ENCODE measurements at regions not wholly inside any gene's neighbourhood (a gene's known extent, or its start where the extent isn't known, plus 50 kb on each side); places are given as distances from the start of the nearest gene placed in this dataset.

DNA sequence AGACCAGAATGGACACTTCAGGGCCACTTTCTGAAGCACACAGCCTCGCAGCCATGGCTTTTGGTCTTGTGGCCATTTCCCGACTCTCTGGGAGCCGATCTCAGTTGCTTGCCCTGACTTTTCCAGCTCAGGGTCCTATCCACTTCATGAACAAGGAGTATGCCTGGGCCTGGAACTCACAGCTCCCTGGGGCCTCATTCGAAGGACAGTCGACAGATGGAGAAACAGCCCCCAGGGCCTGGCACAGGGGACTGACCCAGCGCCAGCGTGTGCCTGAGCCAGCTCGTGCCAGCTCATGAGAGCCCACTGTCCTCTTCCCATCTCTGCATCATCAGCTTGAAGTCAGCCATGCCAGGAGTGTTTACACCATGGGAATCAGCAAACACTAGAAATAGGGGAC, 134.6 kb upstream of the GPC1 start:
- Histone ChIP-seq H3K4me3 (no peak overlapping the region), H3K9me3 (no peaks in the 10 kb centered on the region), H3K4me1 (no peaks in the 10 kb centered on the region), H3K27me3 (no peaks in the 10 kb centered on the region), H3K27ac (no peak overlapping the region), H3K36me3 (no peaks in the 10 kb centered on the region)
- TF ChIP-seq POLR2A (IDR thresholded peaks at IDR 0.05): no peak
- TF ChIP-seq POLR2AphosphoS5 (IDR thresholded peaks at IDR 0.05): no peak
- TF ChIP-seq, protein P1, sequence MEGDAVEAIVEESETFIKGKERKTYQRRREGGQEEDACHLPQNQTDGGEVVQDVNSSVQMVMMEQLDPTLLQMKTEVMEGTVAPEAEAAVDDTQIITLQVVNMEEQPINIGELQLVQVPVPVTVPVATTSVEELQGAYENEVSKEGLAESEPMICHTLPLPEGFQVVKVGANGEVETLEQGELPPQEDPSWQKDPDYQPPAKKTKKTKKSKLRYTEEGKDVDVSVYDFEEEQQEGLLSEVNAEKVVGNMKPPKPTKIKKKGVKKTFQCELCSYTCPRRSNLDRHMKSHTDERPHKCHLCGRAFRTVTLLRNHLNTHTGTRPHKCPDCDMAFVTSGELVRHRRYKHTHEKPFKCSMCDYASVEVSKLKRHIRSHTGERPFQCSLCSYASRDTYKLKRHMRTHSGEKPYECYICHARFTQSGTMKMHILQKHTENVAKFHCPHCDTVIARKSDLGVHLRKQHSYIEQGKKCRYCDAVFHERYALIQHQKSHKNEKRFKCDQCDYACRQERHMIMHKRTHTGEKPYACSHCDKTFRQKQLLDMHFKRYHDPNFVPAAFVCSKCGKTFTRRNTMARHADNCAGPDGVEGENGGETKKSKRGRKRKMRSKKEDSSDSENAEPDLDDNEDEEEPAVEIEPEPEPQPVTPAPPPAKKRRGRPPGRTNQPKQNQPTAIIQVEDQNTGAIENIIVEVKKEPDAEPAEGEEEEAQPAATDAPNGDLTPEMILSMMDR (IDR thresholded peaks at IDR 0.05): no peak
- no peak for TF ChIP-seq EP300 (IDR thresholded peaks at IDR 0.05; ENCODE audit: low read depth)
- WGBS, 2 donors (ENCODE audit: low coverage in 1 of 2): 89 to 92% methylated on average over 2 to 8 of the region's 8 CpGs
- DNase-seq: no peak
- intact Hi-C loops (cut with DNase I; ENCODE audit: low total_unique reads): no loop called here
- in situ Hi-C loops (cut with MboI; ENCODE audit: low pct_ligation_motif_present in 1 of 4, low pct_unique_long_range_greater_than_20kb in 1 of 4, low sequenced_read_pairs in 3 of 4): no loop called here

DNA sequence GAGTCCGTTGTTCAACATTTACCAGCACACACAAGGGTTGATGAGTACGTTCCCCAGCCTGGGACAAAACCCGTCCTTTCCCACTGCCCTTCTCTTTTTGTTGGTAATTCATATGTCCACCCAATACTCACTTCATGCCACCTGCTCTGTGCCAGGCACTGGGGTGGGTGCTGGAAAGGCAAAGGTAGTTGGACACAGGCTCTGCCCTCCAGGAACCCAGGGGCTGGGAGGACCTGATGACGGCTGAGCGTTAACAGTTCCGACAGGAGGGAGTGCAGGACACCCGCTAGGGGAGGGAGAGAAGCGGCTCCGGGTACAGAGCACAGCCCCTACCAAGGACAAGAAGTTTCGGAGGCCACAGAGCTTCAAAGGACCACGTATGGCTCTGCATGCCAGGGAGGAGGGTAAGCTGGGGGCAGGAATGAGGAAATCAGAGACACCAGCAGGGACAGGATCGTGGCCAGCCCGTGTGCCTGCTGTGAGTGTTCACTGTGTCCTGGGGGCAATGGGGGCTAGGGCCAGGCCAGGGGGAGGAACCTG, 134.1 kb upstream of the GPC1 start:
- Histone ChIP-seq H3K9me3 (no peaks in the 10 kb centered on the region), H3K27me3 (no peaks in the 10 kb centered on the region), H3K27ac (no peak overlapping the region), H3K36me3 (no peaks in the 10 kb centered on the region), H3K4me3 (no peak overlapping the region), H3K4me1 (no peaks in the 10 kb centered on the region)
- intact Hi-C loops (cut with DNase I; ENCODE audit: low total_unique reads): no loop called here
- no peak for DNase-seq
- in situ Hi-C loops (cut with MboI; ENCODE audit: low pct_ligation_motif_present in 1 of 4, low pct_unique_long_range_greater_than_20kb in 1 of 4, low sequenced_read_pairs in 3 of 4): no loop called here
- TF ChIP-seq POLR2A (IDR thresholded peaks at IDR 0.05): no peak
- TF ChIP-seq POLR2AphosphoS5 (IDR thresholded peaks at IDR 0.05): no peak
- TF ChIP-seq, protein P1 (IDR thresholded peaks at IDR 0.05): no peak
- TF ChIP-seq EP300 (IDR thresholded peaks at IDR 0.05; ENCODE audit: low read depth): no peak
- 57 to 78% methylated on average over 3 to 13 of the region's 13 CpGs for WGBS, 2 donors (ENCODE audit: low coverage in 1 of 2)

DNA sequence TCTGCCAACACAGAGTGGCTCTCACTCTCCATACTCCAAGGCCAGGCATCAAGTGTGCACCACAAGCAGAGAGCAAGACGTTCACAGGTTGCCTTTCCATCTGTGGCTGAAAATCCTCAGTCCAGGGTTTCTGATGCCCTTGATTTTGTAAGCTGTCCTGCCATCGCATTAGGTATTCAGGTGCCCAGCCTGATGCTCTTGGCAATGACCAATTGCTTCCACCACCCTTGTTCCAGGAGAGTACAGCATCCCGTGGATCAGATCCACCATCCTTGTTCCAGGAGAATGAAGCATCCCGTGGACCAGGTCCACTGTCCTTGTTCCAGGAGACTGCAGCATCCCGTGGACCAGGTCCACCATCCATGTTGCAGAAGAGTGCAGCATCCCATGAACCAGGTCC, 133.4 kb upstream of the GPC1 start:
- Histone ChIP-seq H3K4me1 (no peaks in the 10 kb centered on the region), H3K27me3 (no peaks in the 10 kb centered on the region), H3K27ac (no peak overlapping the region), H3K9me3 (no peaks in the 10 kb centered on the region), H3K4me3 (no peak overlapping the region), H3K36me3 (no peaks in the 10 kb centered on the region)
- in situ Hi-C loops (cut with MboI; ENCODE audit: low pct_ligation_motif_present in 1 of 4, low pct_unique_long_range_greater_than_20kb in 1 of 4, low sequenced_read_pairs in 3 of 4) (no loop called here), intact Hi-C loops (cut with DNase I; ENCODE audit: low total_unique reads) (no loop called here)
- no peak for TF ChIP-seq EP300 (IDR thresholded peaks at IDR 0.05; ENCODE audit: low read depth)
- no peak for TF ChIP-seq POLR2A (IDR thresholded peaks at IDR 0.05)
- no peak for TF ChIP-seq POLR2AphosphoS5 (IDR thresholded peaks at IDR 0.05)
- TF ChIP-seq, protein P1 (IDR thresholded peaks at IDR 0.05): no peak
- no peak for DNase-seq
- 80 to 89% methylated on average over 1 to 5 of the region's 5 CpGs for WGBS, 2 donors (ENCODE audit: low coverage in 1 of 2)

DNA sequence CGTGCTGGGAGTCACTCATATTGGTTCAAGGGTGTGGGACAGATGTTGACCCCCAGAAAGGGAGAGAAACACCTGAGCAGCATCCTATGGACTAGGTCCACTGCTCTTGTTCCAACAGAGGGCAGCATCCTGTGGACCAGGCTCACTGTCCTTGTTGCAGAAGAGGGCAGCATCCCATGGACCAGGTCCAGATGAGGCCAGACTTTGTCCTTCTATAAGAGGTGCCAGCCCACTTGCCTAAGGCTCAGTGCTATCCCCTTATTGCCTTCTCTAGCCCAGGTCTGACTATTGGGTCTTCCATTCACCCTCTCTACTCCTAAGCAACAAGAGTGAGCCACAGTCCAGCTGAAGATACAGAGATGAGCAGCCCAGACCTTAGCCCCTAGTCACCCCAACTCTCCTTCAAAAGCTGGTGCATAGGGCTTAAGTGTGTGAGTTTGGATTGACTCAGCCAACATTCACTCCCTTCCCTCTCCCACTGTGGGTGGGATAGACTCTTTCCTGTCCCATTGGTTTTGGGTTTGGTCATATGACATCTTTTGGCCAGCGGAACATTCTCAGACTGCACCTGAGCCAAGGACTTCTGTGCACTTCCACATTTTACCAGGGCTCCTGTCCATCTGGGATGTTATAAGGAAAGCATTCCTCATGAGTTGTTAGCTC, 132.4 kb upstream of the GPC1 start:
- Histone ChIP-seq H3K36me3 (no peaks in the 10 kb centered on the region), H3K4me1 (no peaks in the 10 kb centered on the region), H3K4me3 (no peak overlapping the region), H3K27ac (no peak overlapping the region), H3K27me3 (no peaks in the 10 kb centered on the region), H3K9me3 (no peaks in the 10 kb centered on the region)
- no peak for DNase-seq
- in situ Hi-C loops (cut with MboI; ENCODE audit: low pct_ligation_motif_present in 1 of 4, low pct_unique_long_range_greater_than_20kb in 1 of 4, low sequenced_read_pairs in 3 of 4): no loop called here
- intact Hi-C loops (cut with DNase I; ENCODE audit: low total_unique reads): no loop called here
- TF ChIP-seq POLR2A (IDR thresholded peaks at IDR 0.05) (no peak), EP300 (IDR thresholded peaks at IDR 0.05; ENCODE audit: low read depth) (no peak), POLR2AphosphoS5 (IDR thresholded peaks at IDR 0.05) (no peak)
- TF ChIP-seq, protein P1 (IDR thresholded peaks at IDR 0.05): no peak
- 85% methylated on average over 1 of the region's 2 CpGs; no CpG with 5 or more reads in 1 of the 2 donors for WGBS, 2 donors (ENCODE audit: low coverage in 1 of 2)
